ENCODE measurements at regions not wholly inside any gene's neighbourhood (a gene's known extent, or its start where the extent isn't known, plus 50 kb on each side); places are given as distances from the start of the nearest gene placed in this dataset.

- TF ChIP-seq ZBTB40 (IDR thresholded peaks at IDR 0.05) (no peak), ZBTB40 (CRISPR knock-in tag; IDR thresholded peaks at IDR 0.05) (no peak), ETS1 (CRISPR knock-in tag; IDR thresholded peaks at IDR 0.05) (no peak), CSRNP2 (CRISPR knock-in tag; conservative IDR thresholded peaks at IDR 0.05; ENCODE audit: low read depth) (no peak), ZBTB14 (CRISPR knock-in tag; IDR thresholded peaks at IDR 0.05) (no peak), ZNF614 (CRISPR knock-in tag; IDR thresholded peaks at IDR 0.05; ENCODE audit: borderline replicate concordance) (no peak), ZNF790 (CRISPR knock-in tag; IDR thresholded peaks at IDR 0.05; ENCODE audit: borderline replicate concordance) (no peak), TFDP1 (CRISPR knock-in tag; IDR thresholded peaks at IDR 0.05; ENCODE audit: borderline replicate concordance) (no peak), ELF3 (CRISPR knock-in tag; IDR thresholded peaks at IDR 0.05) (no peak), ATAD3A (CRISPR knock-in tag; IDR thresholded peaks at IDR 0.05) (no peak), ARHGAP35 (CRISPR knock-in tag; IDR thresholded peaks at IDR 0.05; ENCODE audit: borderline replicate concordance) (no peak), DMTF1 (CRISPR knock-in tag; IDR thresholded peaks at IDR 0.05) (no peak)
Measured at GRCh38 chr13:87331178-87331577, 340.0 kb upstream of the SLITRK5 start (continued).

All from HepG2 (cell line).